Fibroblast of lung (primary cell): ENCODE measurements at regions not wholly inside any gene's neighbourhood (a gene's known extent, or its start where the extent isn't known, plus 50 kb on each side); places are given as distances from the start of the nearest gene placed in this dataset.
"Not testable (repeated sequence)": the region's sequence is repeated elsewhere in the genome, so short reads cannot be mapped to it uniquely, and the experiment has no call there.

Experiments used
- EZH2 ChIP-seq: IDR thresholded peaks from 2 replicates; pipeline ENCODE4 v1.5.1; 2012; ENCODE audit warnings: low read length, control low read depth, mild to moderate bottlenecking; ENCODE audit errors: missing control alignments
- TF ChIP-seq, protein P1 (sequence below), 2 donors: IDR thresholded peaks in 1 of 2; conservative IDR thresholded peaks in 1 of 2; 1 replicate in 1 of 2; 2 replicates in 1 of 2; pipeline ENCODE4 v1.5.1; 2011 to 2012; ENCODE audit warnings: low read length in 2 of 2, control low read depth in 1 of 2, inconsistent platforms in 1 of 2, low read depth in 1 of 2, mild to moderate bottlenecking in 1 of 2

- TF ChIP-seq, protein P1, sequence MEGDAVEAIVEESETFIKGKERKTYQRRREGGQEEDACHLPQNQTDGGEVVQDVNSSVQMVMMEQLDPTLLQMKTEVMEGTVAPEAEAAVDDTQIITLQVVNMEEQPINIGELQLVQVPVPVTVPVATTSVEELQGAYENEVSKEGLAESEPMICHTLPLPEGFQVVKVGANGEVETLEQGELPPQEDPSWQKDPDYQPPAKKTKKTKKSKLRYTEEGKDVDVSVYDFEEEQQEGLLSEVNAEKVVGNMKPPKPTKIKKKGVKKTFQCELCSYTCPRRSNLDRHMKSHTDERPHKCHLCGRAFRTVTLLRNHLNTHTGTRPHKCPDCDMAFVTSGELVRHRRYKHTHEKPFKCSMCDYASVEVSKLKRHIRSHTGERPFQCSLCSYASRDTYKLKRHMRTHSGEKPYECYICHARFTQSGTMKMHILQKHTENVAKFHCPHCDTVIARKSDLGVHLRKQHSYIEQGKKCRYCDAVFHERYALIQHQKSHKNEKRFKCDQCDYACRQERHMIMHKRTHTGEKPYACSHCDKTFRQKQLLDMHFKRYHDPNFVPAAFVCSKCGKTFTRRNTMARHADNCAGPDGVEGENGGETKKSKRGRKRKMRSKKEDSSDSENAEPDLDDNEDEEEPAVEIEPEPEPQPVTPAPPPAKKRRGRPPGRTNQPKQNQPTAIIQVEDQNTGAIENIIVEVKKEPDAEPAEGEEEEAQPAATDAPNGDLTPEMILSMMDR (conservative IDR thresholded peaks at IDR 0.05 in 1 of 2, IDR thresholded peaks at IDR 0.05 in 1 of 2; ENCODE audit: low read depth in 1 of 2, low read length in 2 of 2): not testable (repeated sequence)
- TF ChIP-seq EZH2: not testable (repeated sequence)
Measured at GRCh38 chr15:20317132-20317531, 224.5 kb downstream of the GOLGA6L6 start.
